SKM-1 treated with dmso at 0.1 percent for 144 hours (cell line): ENCODE measurements at regions not wholly inside any gene's neighbourhood (a gene's known extent, or its start where the extent isn't known, plus 50 kb on each side); places are given as distances from the start of the nearest gene placed in this dataset.

Experiments
- DNase-seq: peaks from one replicate; lab custom pipeline; 2025; ENCODE audit not compliant: unreplicated experiment; lab: John Stamatoyannopoulos, UW

DNA sequence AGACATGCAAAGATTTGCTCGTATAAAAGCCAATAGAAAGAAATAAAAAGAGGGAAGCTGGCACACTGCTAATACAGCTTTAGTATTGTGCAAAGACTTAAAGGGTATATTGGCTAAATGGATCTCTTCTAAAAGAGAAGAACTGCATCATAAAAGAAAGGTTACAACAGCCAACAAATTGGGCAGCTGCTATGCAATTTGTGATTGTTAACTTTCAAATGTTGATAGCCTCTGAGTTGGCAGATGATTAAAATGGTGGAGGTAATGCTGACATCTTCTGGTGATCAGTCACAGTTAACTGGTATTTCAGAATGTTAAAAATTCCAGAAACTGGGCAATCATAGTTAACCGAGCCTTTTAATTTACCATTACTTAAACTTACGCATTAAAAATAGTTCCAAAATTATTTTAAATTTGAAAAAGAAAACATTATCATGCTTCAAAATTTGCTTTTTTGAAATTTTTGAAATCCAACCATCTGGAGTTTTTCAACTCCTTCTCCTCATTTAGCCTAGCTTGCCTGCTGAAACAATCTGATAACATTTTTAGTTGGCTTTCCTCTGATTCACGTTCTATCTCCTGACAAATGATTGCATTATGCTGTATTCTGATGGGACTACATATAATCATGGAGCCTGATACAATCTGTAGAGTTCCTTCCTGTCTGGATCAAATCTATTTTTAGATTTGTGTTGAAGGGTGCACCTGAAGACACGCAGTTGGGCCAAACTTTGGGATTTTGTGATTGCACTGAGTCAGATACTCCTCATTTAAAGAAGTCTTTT, 144.0 kb upstream of the PDZRN3 start:
- no peak for DNase-seq

DNA sequence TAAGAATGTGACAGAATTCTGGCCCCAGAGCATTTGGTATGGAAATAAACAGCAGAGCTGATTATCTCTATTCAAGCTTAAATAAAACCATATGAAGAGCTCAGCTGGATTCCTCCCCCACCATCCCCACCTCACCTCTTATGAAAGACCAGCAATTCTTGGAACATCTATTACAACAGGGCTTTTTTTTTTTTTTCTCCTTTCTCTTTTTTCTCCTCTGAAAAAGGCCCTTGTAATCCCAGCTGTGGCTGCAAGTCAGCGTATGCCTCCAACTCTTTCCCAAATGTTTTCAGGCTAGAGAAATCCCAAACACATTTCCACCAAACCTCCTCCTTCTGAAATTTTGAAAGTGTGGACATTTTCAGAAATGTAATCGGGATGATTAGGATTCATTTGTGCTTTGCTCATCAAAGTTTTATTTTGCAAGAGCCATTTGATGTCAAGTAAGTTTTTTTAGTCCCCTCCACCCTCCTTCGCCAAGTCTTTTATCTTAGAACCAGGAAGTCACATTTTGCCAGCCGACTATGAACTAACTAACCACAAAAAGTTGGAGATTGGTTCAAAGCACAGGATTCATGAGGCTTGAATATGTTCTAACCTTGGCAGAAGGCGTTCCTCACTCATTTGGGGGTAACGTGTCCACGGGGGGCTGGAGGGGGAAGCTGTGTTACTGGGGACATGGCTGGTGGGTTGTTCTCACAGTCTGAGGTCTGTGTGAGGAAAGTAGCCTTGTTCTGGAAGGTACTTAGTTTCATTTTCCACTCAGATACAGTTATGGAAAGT, 142.0 kb upstream of the PDZRN3 start:
- no peak for DNase-seq

GRCh38 chr3:73765878-73766545, 141.3 kb upstream of the PDZRN3 start:
- peak; percentile 31 for DNase-seq

- no peak for DNase-seq
Measured at GRCh38 chr3:73762855-73763254, 138.1 kb upstream of the PDZRN3 start.

DNA sequence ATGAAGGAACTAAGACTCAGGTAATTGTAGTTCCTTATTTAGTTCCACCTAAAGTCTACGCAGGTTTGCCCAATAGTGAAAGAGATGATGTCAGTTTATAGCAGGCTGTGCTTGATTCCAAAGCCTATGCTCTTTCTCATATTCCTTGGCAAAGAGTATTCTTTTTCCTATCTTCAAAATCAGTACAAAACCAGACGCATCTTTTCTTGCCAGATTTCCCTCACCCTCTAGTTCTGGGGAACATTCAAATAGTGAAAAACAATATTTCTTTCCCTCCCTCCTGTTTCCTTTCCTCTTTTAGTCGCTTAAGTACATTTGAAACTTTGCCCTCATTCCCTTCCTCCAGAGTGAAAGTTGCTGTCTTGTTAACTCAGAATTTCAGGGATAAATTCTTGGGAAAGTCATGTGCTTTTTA, 134.6 kb upstream of the PDZRN3 start:
- DNase-seq: no peak

DNA sequence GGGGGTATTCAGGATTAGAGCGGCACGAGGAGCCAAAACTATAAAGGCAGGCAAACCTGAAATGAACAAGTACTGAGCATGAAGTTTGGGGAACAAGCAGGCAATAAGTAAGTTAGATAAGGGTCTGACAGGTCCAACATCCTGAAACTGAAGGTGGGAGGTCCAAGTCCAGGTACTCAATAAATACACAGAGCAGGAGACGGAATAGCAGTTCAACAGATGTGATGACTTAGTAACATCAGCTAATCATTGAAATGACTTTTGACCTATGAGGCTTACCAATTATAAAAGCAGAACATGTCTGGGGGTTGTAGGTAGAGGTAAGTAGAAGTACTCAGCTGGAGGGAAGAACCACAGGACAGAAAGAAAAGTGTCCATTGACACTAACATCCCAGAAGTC, 132.8 kb upstream of the PDZRN3 start:
- DNase-seq: no peak

- no peak for DNase-seq
Measured at GRCh38 chr3:73753985-73754384, 129.2 kb upstream of the PDZRN3 start.

GRCh38 chr3:73752338-73752737, 127.6 kb upstream of the PDZRN3 start:
- DNase-seq: no peak

- DNase-seq: no peak
Measured at GRCh38 chr3:73746623-73747022, 121.9 kb upstream of the PDZRN3 start.

DNA sequence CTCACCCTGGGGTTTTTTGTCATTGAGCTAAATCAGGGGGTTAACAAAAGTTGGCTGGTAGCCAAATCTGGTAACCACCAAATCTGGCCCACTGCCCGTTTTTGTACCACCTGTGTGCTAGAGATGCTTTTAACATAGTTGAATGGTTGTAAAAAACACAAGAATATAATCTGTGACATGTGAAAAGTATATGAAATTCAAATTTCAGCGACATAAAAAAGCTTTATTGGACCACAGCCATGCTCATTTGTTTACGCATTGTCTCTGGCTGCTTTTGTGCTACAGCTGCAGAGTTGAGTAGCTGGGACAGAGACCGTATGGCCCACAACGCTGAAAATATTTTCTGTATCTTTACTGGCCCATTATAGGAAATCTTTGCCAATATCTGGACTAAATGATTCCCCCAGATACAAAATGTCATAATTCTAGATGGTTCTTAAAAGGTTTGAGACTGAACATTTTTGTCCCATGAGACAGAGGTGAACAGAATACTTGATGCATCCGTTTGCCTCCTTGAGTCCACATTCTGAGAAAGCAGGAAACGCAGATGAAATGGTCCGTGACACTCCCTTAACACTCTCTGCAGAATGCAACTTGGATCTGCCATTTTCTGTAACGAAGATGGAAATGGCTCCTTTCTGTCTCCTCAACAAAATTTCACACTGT, 120.9 kb upstream of the PDZRN3 start:
- no peak for DNase-seq

GRCh38 chr3:73743551-73743950, 118.8 kb upstream of the PDZRN3 start:
- no peak for DNase-seq

- no peak for DNase-seq
Measured at GRCh38 chr3:73739791-73740453, 115.2 kb upstream of the PDZRN3 start.

GRCh38 chr3:73738711-73739110, 114.0 kb upstream of the PDZRN3 start:
- no peak for DNase-seq

GRCh38 chr3:73734211-73735089, 109.7 kb upstream of the PDZRN3 start:
- DNase-seq: no peak

GRCh38 chr3:73733746-73734145, 109.0 kb upstream of the PDZRN3 start:
- DNase-seq: no peak

DNA sequence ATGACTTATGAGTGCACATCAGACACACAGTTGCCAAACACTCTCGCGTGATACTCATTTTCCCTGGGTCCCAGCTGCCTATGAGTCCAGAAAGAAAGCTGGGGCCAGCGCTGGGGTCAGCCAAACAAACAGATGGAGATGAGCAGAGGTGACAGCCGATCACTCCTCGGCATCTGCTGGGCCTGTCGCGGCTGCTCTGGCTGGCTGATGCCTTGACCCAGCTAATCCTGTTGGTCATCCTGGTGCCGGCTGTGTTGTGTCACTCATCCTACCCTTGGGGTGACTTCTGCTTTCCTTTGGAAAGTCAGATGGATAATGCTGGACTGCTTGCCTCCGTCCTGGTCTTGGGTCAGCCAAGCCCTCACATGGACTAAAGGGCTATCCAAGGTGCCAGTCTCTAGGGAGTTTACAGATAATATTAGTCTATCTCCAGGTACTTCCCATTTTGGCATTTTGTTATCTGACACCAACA, 105.3 kb upstream of the PDZRN3 start:
- no peak for DNase-seq

GRCh38 chr3:73727854-73728253, 103.1 kb upstream of the PDZRN3 start:
- DNase-seq: no peak

DNA sequence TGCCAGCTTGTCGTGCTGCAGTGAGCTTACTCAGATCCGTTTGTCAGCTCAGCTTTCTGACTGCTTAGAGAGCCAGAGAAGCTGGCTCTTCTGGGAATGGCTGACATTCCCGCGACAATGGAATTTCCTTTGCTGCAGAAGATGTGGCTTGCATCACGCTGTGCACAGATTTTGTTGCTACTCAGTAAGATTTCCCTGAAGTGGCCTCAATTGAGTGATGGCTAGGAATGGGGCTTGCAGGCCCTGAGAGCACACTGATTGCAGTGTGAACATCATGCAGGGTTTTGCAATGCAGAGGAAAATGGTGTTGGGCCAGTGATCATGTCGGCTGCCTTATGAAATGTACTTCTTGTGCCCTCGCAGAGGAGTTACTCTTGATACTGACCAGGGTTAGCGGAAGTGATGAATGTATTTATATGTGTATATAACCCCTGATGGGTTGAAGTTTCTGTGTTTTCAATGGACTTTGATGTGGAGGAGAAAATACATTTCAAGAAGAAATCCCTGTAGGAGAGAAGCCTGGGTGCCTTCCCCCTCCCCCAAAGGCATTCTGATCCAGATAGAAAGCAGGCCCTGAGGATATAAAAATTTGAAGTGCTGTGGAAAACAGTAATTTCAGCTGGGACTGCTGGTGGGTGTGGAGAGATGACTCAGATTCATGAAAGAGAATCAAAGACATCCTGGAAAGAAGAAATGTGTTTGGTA, 102.5 kb upstream of the PDZRN3 start:
- no peak for DNase-seq

GRCh38 chr3:73723596-73723995, 98.9 kb upstream of the PDZRN3 start:
- no peak for DNase-seq
